ENCODE measurements at regions not wholly inside any gene's neighbourhood (a gene's known extent, or its start where the extent isn't known, plus 50 kb on each side); places are given as distances from the start of the nearest gene placed in this dataset.

GRCh38 chr14:98834119-98834518 lies 437.9 kb downstream of the BCL11B start (continued):
- no peak for TF ChIP-seq HNF1A (IDR thresholded peaks at IDR 0.05; ENCODE audit: low read depth)
- TF ChIP-seq HNF1A (CRISPR knock-in tag; IDR thresholded peaks at IDR 0.05; ENCODE audit: borderline replicate concordance) = no peak
- TF ChIP-seq DMTF1 (CRISPR knock-in tag; IDR thresholded peaks at IDR 0.05) = no peak
- TF ChIP-seq TRIM22 (IDR thresholded peaks at IDR 0.05) = no peak
- no peak for TF ChIP-seq ZNF720 (CRISPR knock-in tag; IDR thresholded peaks at IDR 0.05)
- peak; percentile 26 to 49; a peak in 3 of 4 replicates for TF ChIP-seq MAFK (conservative IDR thresholded peaks at IDR 0.05 in 1 of 2, IDR thresholded peaks at IDR 0.05 in 1 of 2; ENCODE audit: low read length in 2 of 2)
- peak; percentile 58 for TF ChIP-seq NFE2L2 (IDR thresholded peaks at IDR 0.05; ENCODE audit: low read length)
- no peak for TF ChIP-seq ZBTB7B (CRISPR knock-in tag; IDR thresholded peaks at IDR 0.05)
- no peak for TF ChIP-seq ZNF326 (CRISPR knock-in tag; IDR thresholded peaks at IDR 0.05; ENCODE audit: borderline replicate concordance)
- no peak for TF ChIP-seq ZNF329 (CRISPR knock-in tag; IDR thresholded peaks at IDR 0.05; ENCODE audit: low read depth)
- no peak for TF ChIP-seq IKZF1 (IDR thresholded peaks at IDR 0.05)
- TF ChIP-seq MXD4 (CRISPR knock-in tag; IDR thresholded peaks at IDR 0.05) = no peak
- TF ChIP-seq ZMAT5 (CRISPR knock-in tag; IDR thresholded peaks at IDR 0.05; ENCODE audit: borderline replicate concordance, low read depth) = no peak
- TF ChIP-seq KDM5A (IDR thresholded peaks at IDR 0.05; ENCODE audit: borderline replicate concordance, low read length) = no peak
- TF ChIP-seq ZBTB39 (CRISPR knock-in tag; IDR thresholded peaks at IDR 0.05) = no peak
- no peak for TF ChIP-seq ZNF432 (CRISPR knock-in tag; IDR thresholded peaks at IDR 0.05; ENCODE audit: borderline replicate concordance)
- TF ChIP-seq ZNF740 (CRISPR knock-in tag; IDR thresholded peaks at IDR 0.05) = no peak

Data from HepG2 (cell line).